Thyroid gland (tissue), 4 donors: ENCODE measurements at regions not wholly inside any gene's neighbourhood (a gene's known extent, or its start where the extent isn't known, plus 50 kb on each side); places are given as distances from the start of the nearest gene placed in this dataset.

Experiments
- DNase-seq, 2 donors: peaks; one replicate each; pipeline ENCODE4 v3.0.0-alpha.2; 2019
- H3K27ac ChIP-seq, 3 donors: fragments of 200-600 bp; sonication (generic); 1 replicate in 2 of 3; 2 replicates in 1 of 3; pipeline ENCODE4 v1.5.1; 2016 to 2019; ENCODE audit warnings: mild to moderate bottlenecking in 1 of 3, moderate library complexity in 1 of 3
- H3K27me3 ChIP-seq: fragments of 200-600 bp; sonication (generic); one replicate; pipeline ENCODE4 v1.5.1; 2019
- H3K36me3 ChIP-seq, 2 donors: fragments of 200-600 bp; sonication (generic); one replicate each; pipeline ENCODE4 v1.5.1; 2016 to 2019
- H3K4me1 ChIP-seq, 2 donors: fragments of 200-600 bp; sonication (generic); one replicate each; pipeline ENCODE4 v1.5.1; 2017 to 2019
- H3K4me3 ChIP-seq, 3 donors: fragments of 200-600 bp; sonication (generic); replicated peaks in 1 of 3; 1 replicate in 2 of 3; 2 replicates in 1 of 3; pipeline ENCODE4 v1.5.1; 2016; ENCODE audit warnings: mild to moderate bottlenecking in 1 of 3
- H3K9me3 ChIP-seq: fragments of 200-600 bp; sonication (generic); one replicate; pipeline ENCODE4 v1.5.1; 2017
- CTCF ChIP-seq, 6 experiments: fragments of 200-600 bp in 3 of 6; fragments of 450-650 bp in 3 of 6; sonication (generic) in 3 of 6; IDR thresholded peaks; one replicate each; pipeline ENCODE4 v1.5.1; 2016 to 2019; ENCODE audit warnings: antibody characterized with exemption in 6 of 6, mild to moderate bottlenecking in 2 of 6, inconsistent platforms in 1 of 6, moderate library complexity in 1 of 6
- POLR2A ChIP-seq, 2 donors: fragments of 450-650 bp; IDR thresholded peaks; one replicate each; pipeline ENCODE4 v1.6.1; 2017; ENCODE audit warnings: antibody characterized with exemption in 2 of 2, mild to moderate bottlenecking in 2 of 2, moderate library complexity in 1 of 2
- WGBS, 2 donors: methylation state at CpG; one replicate each; pipeline ENCODE4 v1.1.5; 2017; 5-methylcytosine and 5-hydroxymethylcytosine counted together
- intact Hi-C: fragments of 100-400 bp; cut with DNase I; formaldehyde crosslinking; loops from one replicate; pipeline ENCODE4 v1.15.1; 2023

- Histone ChIP-seq H3K4me1 (peaks cover 16 to 25% of the 10 kb centered on the region in 2 donors), H3K36me3 (no peaks in the 10 kb centered on the region), H3K4me3 (no peak overlapping the region), H3K27me3 (no peaks in the 10 kb centered on the region), H3K27ac (peak overlapping the region in 2 of 3 donors; percentile 43 to 58), H3K9me3 (no peaks in the 10 kb centered on the region)
- WGBS, 2 donors, result 73 to 81% methylated on average over 10 of the region's 10 CpGs
- DNase-seq, result peak in 1 of 2 donors; percentile 24
- intact Hi-C loops, result loop anchor here (10.0 kb wide), 1 partner anchor 256 kb away; the partner anchor contains the start of gene KLF4
- TF ChIP-seq CTCF (IDR thresholded peaks at IDR 0.05), result no peak
- TF ChIP-seq POLR2A (IDR thresholded peaks at IDR 0.05), result no peak
These were observed 250.8 kb upstream of the KLF4 start for GRCh38 chr9:107740088-107740980.

GRCh38 chr9:107739601-107740082, 250.1 kb upstream of the KLF4 start:
- no peaks in the 10 kb centered on the region for H3K9me3 ChIP-seq
- DNase-seq, result peak; percentile 64 to 82
- no peaks in the 10 kb centered on the region for H3K27me3 ChIP-seq
- WGBS, 2 donors, result 37 to 49% methylated on average over 10 to 12 of the region's 12 CpGs
- intact Hi-C loops, result loop anchor here (10.0 kb wide), 1 partner anchor 255 kb away; the partner anchor contains the start of gene KLF4
- TF ChIP-seq CTCF (IDR thresholded peaks at IDR 0.05) (peak in 1 of 6 experiments; percentile 12), POLR2A (IDR thresholded peaks at IDR 0.05) (no peak)
- H3K4me1 ChIP-seq, result peaks cover 16 to 28% of the 10 kb centered on the region in 2 donors
- H3K4me3 ChIP-seq, result no peak overlapping the region
- H3K27ac ChIP-seq, result peak overlapping the region; percentile 43 to 58 (median 56)
- H3K36me3 ChIP-seq, result no peaks in the 10 kb centered on the region

- no peaks in the 10 kb centered on the region for H3K9me3 ChIP-seq
- intact Hi-C loops, result no loop called here
- DNase-seq, result no peak
- 88 to 96% methylated on average over 2 of the region's 2 CpGs for WGBS, 2 donors
- TF ChIP-seq CTCF (IDR thresholded peaks at IDR 0.05) (no peak), POLR2A (IDR thresholded peaks at IDR 0.05) (no peak)
- H3K27ac ChIP-seq, result peak overlapping the region; percentile 43 to 58 (median 56)
- no peaks in the 10 kb centered on the region for H3K27me3 ChIP-seq
- peaks cover 22 to 36% of the 10 kb centered on the region in 2 donors for H3K4me1 ChIP-seq
- no peak overlapping the region for H3K4me3 ChIP-seq
- H3K36me3 ChIP-seq, result no peaks in the 10 kb centered on the region
These were observed 249.2 kb upstream of the KLF4 start for GRCh38 chr9:107738789-107739188.

- no peak overlapping the region for H3K4me3 ChIP-seq
- H3K36me3 ChIP-seq, result no peaks in the 10 kb centered on the region
- 65 to 79% methylated on average over 16 to 17 of the region's 17 CpGs for WGBS, 2 donors
- H3K27me3 ChIP-seq, result no peaks in the 10 kb centered on the region
- peaks cover 28 to 42% of the 10 kb centered on the region in 2 donors for H3K4me1 ChIP-seq
- H3K9me3 ChIP-seq, result no peaks in the 10 kb centered on the region
- DNase-seq, result peak; percentile 13 to 27
- peak overlapping the region in 2 of 3 donors; percentile 43 to 63 for H3K27ac ChIP-seq
- intact Hi-C loops, result no loop called here
- TF ChIP-seq CTCF (IDR thresholded peaks at IDR 0.05), result no peak
- TF ChIP-seq POLR2A (IDR thresholded peaks at IDR 0.05), result no peak
These were observed 248.6 kb upstream of the KLF4 start for GRCh38 chr9:107737987-107738743.
